HPDE6-E6E7 (cell line): ENCODE measurements at regions not wholly inside any gene's neighbourhood (a gene's known extent, or its start where the extent isn't known, plus 50 kb on each side); places are given as distances from the start of the nearest gene placed in this dataset.

ENCODE experiments used
- DNase-seq: peaks from one replicate; pipeline ENCODE4 v3.0.0; 2011; ENCODE audit warnings: missing footprints; ENCODE audit errors: extremely low spot score

- DNase-seq = no peak
Observed at GRCh38 chr4:41390661-41391060, 133.9 kb downstream of the UCHL1 start.

GRCh38 chr4:41391271-41391670 is 134.5 kb downstream of the UCHL1 start:
- no peak for DNase-seq

GRCh38 chr4:41394481-41394894 is 137.8 kb downstream of the UCHL1 start:
- DNase-seq = no peak

GRCh38 chr4:41396214-41396613 is 139.5 kb downstream of the UCHL1 start:
- DNase-seq = no peak

- no peak for DNase-seq
Observed at GRCh38 chr4:41396869-41397268, 140.1 kb downstream of the UCHL1 start.

GRCh38 chr4:41399231-41399630 is 138.7 kb upstream of the LIMCH1 start:
- no peak for DNase-seq

GRCh38 chr4:41400296-41400695 is 137.7 kb upstream of the LIMCH1 start:
- DNase-seq = no peak

GRCh38 chr4:41405464-41406112 is 132.4 kb upstream of the LIMCH1 start:
- DNase-seq = no peak

- DNase-seq = no peak
Observed at GRCh38 chr4:41406113-41406516, 131.8 kb upstream of the LIMCH1 start.

GRCh38 chr4:41408150-41408549 is 129.8 kb upstream of the LIMCH1 start:
- no peak for DNase-seq

GRCh38 chr4:41408859-41409593 is 128.9 kb upstream of the LIMCH1 start:
- no peak for DNase-seq

GRCh38 chr4:41409594-41409895 is 128.4 kb upstream of the LIMCH1 start:
- DNase-seq = no peak

- no peak for DNase-seq
Observed at GRCh38 chr4:41410049-41410448, 127.9 kb upstream of the LIMCH1 start.

- DNase-seq = no peak
Observed at GRCh38 chr4:41413670-41414411, 124.1 kb upstream of the LIMCH1 start.

GRCh38 chr4:41414412-41414779 is 123.6 kb upstream of the LIMCH1 start:
- no peak for DNase-seq

- DNase-seq = no peak
Observed at GRCh38 chr4:41418444-41418843, 119.5 kb upstream of the LIMCH1 start.

- DNase-seq = no peak
Observed at GRCh38 chr4:41420541-41420940, 117.4 kb upstream of the LIMCH1 start.

- no peak for DNase-seq
Observed at GRCh38 chr4:41423117-41423516, 114.8 kb upstream of the LIMCH1 start.

GRCh38 chr4:41424522-41424921 is 113.4 kb upstream of the LIMCH1 start:
- DNase-seq = no peak

- DNase-seq = no peak
Observed at GRCh38 chr4:41425650-41426049, 112.3 kb upstream of the LIMCH1 start.

GRCh38 chr4:41426539-41426938 is 111.4 kb upstream of the LIMCH1 start:
- DNase-seq = no peak

- DNase-seq = no peak
Observed at GRCh38 chr4:41427306-41427882, 110.6 kb upstream of the LIMCH1 start.
